Adrenal gland (tissue), 9 donors: ENCODE measurements at regions not wholly inside any gene's neighbourhood (a gene's known extent, or its start where the extent isn't known, plus 50 kb on each side); places are given as distances from the start of the nearest gene placed in this dataset.

Experiments used
- DNase-seq, 7 donors: peaks; one replicate each; pipeline ENCODE4 v3.0.0-alpha.2; 2019 to 2020
- H3K27ac ChIP-seq, 5 donors: fragments of 200-600 bp; sonication (generic) in 4 of 5; 1 replicate in 3 of 5; 2 replicates in 2 of 5; pipeline versions ENCODE4 v1.5.1 to v1.8.0; 2016 to 2020; ENCODE audit warnings: mild to moderate bottlenecking in 1 of 5
- H3K27me3 ChIP-seq: fragments of 200-600 bp; 2 replicates; pipeline ENCODE4 v1.8.0; 2021
- H3K36me3 ChIP-seq, 2 donors: fragments of 200-600 bp; replicated peaks in 1 of 2; 1 replicate in 1 of 2; 2 replicates in 1 of 2; pipeline versions ENCODE4 v1.5.1 to v1.8.0; 2018 to 2022
- H3K4me1 ChIP-seq, 2 donors: fragments of 200-600 bp; replicated peaks in 1 of 2; 1 replicate in 1 of 2; 2 replicates in 1 of 2; pipeline versions ENCODE4 v1.5.1 to v1.8.0; 2018 to 2021
- H3K4me3 ChIP-seq, 4 donors: fragments of 200-600 bp; sonication (generic) in 3 of 4; one replicate each; pipeline ENCODE4 v1.5.1; 2016 to 2018
- H3K9me3 ChIP-seq, 3 donors: fragments of 200-600 bp; sonication (generic) in 1 of 3; replicated peaks in 1 of 3; 1 replicate in 2 of 3; 2 replicates in 1 of 3; pipeline versions ENCODE4 v1.5.1 to v1.8.0; 2016 to 2021
- CTCF ChIP-seq, 6 experiments: fragments of 450-650 bp in 4 of 6; fragments of 200-600 bp in 2 of 6; sonication (generic) in 1 of 6; IDR thresholded peaks; 1 replicate in 5 of 6; 2 replicates in 1 of 6; pipeline versions ENCODE4 v1.5.1 to v1.8.0; 2016 to 2021; ENCODE audit warnings: antibody characterized with exemption in 6 of 6, mild to moderate bottlenecking in 2 of 6, moderate library complexity in 1 of 6
- POLR2A ChIP-seq, 2 donors: fragments of 450-650 bp; IDR thresholded peaks; one replicate each; pipeline ENCODE4 v1.6.1; 2017; ENCODE audit warnings: antibody characterized with exemption in 2 of 2, mild to moderate bottlenecking in 2 of 2, moderate library complexity in 1 of 2
- WGBS, 4 donors: extraction: QIAGEN DNeasy Blood & Tissue Kit in 2 of 4; methylation state at CpG; one replicate each; pipeline versions ENCODE4 v1.1.5 to v1.1.7; 2013 to 2017; 5-methylcytosine and 5-hydroxymethylcytosine counted together
- intact Hi-C, 2 donors: fragments of 100-400 bp; cut with DNase I; formaldehyde crosslinking; loops; one replicate each; pipeline versions ENCODE4 v1.14.1 to v1.15.0; 2022 to 2023
- donor health status: healthy with polysubstance abuse.
- donor health status: Bipolar disorder and iron deficiency.
- donor health status: DM: yes; HTN: yes; CAD: no.
- donor health status: DM: no; HTN: no; CAD: no.
- donor health status: DM: no; HTN: no; CAD: no.

GRCh38 chr9:31028137-31028536 is 1356.3 kb upstream of the ACO1 start:
- Histone ChIP-seq H3K27me3 (no peaks in the 10 kb centered on the region), H3K36me3 (no peaks in the 10 kb centered on the region), H3K27ac (no peak overlapping the region), H3K4me3 (no peak overlapping the region), H3K9me3 (no peaks in the 10 kb centered on the region), H3K4me1 (peaks cover 4 to 6% of the 10 kb centered on the region in 2 donors)
- WGBS, 4 donors, result 93 to 96% (median 95%) methylated on average over 8 of the region's 8 CpGs
- TF ChIP-seq CTCF (IDR thresholded peaks at IDR 0.05), result no peak
- intact Hi-C loops, result no loop called here
- DNase-seq, result no peak

DNA sequence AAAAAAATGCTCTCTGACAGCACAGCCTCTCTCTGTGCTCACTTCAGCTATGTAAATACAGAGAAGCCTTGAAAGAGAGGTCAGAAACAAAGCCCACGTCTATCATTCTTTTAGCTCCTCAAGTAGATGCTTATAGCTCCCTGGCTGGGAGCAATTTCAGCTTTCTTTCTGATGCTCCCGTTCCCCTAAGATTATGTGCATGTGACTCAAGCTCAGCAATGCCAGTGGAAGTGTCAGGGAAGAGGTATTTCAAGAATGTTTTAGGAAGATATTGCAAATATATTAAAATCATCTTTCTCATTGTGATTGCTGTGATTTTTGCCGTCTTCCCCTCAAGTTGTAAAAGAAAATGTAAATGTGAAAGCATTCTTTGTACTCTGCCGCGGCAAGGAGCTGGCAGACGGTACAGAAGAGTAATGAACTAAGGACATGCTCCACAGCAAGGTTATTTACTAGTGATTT is 1353.7 kb upstream of the ACO1 start:
- no peak for TF ChIP-seq CTCF (IDR thresholded peaks at IDR 0.05)
- peak in 1 of 2 donors; percentile 13 for TF ChIP-seq POLR2A (IDR thresholded peaks at IDR 0.05)
- H3K9me3 ChIP-seq, result no peaks in the 10 kb centered on the region
- H3K27me3 ChIP-seq, result no peaks in the 10 kb centered on the region
- no peaks in the 10 kb centered on the region for H3K36me3 ChIP-seq
- H3K4me1 ChIP-seq, result peaks cover 4 to 14% of the 10 kb centered on the region in 2 donors
- H3K27ac ChIP-seq, result peak overlapping the region in 1 of 5 donors; percentile 18
- peak in 2 of 7 donors; percentile 12 to 25 for DNase-seq
- intact Hi-C loops, result no loop called here
- 8 to 15% (median 12%) methylated on average over 6 of the region's 6 CpGs for WGBS, 4 donors
- H3K4me3 ChIP-seq, result peak overlapping the region in 2 of 4 donors; percentile 14 to 31

GRCh38 chr9:31032206-31032605 is 1352.2 kb upstream of the ACO1 start:
- TF ChIP-seq CTCF (IDR thresholded peaks at IDR 0.05), result no peak
- TF ChIP-seq POLR2A (IDR thresholded peaks at IDR 0.05), result no peak
- no peaks in the 10 kb centered on the region for H3K27me3 ChIP-seq
- H3K36me3 ChIP-seq, result no peaks in the 10 kb centered on the region
- H3K4me1 ChIP-seq, result peaks cover 4 to 14% of the 10 kb centered on the region in 2 donors
- H3K4me3 ChIP-seq, result no peak overlapping the region
- H3K9me3 ChIP-seq, result no peaks in the 10 kb centered on the region
- WGBS, 4 donors, result 82 to 89% (median 85%) methylated on average over 3 of the region's 3 CpGs
- no peak for DNase-seq
- intact Hi-C loops, result no loop called here
- H3K27ac ChIP-seq, result no peak overlapping the region

DNA sequence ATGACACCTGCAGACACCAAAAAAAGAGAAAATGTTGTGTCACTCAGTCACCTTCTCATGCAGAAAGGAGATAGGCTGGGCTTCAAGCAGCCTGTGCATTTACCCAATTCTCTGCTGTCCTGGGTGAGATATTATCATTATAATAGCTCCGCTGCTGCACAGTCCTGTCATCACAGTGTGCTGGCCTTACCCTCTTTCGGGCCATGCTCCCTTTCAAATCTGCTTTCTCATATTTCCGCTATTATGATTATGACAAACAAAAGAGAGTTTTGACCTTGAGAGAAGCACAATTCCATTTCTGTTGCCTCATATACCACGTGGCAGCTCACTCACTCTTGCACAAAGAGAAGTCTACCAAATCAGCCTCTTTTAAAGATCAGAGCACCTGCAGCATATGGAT is 1350.1 kb upstream of the ACO1 start:
- 21 to 44% (median 30%) methylated on average over 4 of the region's 4 CpGs for WGBS, 4 donors
- Histone ChIP-seq H3K36me3 (no peaks in the 10 kb centered on the region), H3K4me1 (peaks cover 4 to 14% of the 10 kb centered on the region in 2 donors), H3K27ac (peak overlapping the region in 2 of 5 donors; percentile 31 to 65), H3K9me3 (no peaks in the 10 kb centered on the region), H3K27me3 (no peaks in the 10 kb centered on the region), H3K4me3 (no peak overlapping the region)
- peak; percentile 17 to 66 (median 56) for DNase-seq
- intact Hi-C loops, result no loop called here
- peak in 1 of 2 donors; percentile 35 for TF ChIP-seq POLR2A (IDR thresholded peaks at IDR 0.05)
- TF ChIP-seq CTCF (IDR thresholded peaks at IDR 0.05), result no peak
